Right atrium auricular region (tissue), 2 donors: ENCODE measurements at regions not wholly inside any gene's neighbourhood (a gene's known extent, or its start where the extent isn't known, plus 50 kb on each side); places are given as distances from the start of the nearest gene placed in this dataset.

Source experiments
- DNase-seq: peaks from one replicate; pipeline ENCODE4 v3.0.0-alpha.2; 2019; ENCODE audit warnings: low spot score
- H3K27ac ChIP-seq, 2 donors: fragments of 200-600 bp; sonication (generic); 1 replicate in 1 of 2; 2 replicates in 1 of 2; pipeline ENCODE4 v1.5.1; 2016 to 2019
- H3K27me3 ChIP-seq, 2 donors: fragments of 200-600 bp; sonication (generic); one replicate each; pipeline versions ENCODE4 v1.5.1 to v1.6.0; 2017 to 2019
- H3K36me3 ChIP-seq: fragments of 200-600 bp; sonication (generic); one replicate; pipeline ENCODE4 v1.5.1; 2016
- H3K4me1 ChIP-seq, 2 donors: fragments of 200-600 bp; sonication (generic); one replicate each; pipeline versions ENCODE4 v1.5.1 to v1.6.0; 2017 to 2019
- H3K4me3 ChIP-seq, 2 donors: fragments of 200-600 bp; sonication (generic); 1 replicate in 1 of 2; 2 replicates in 1 of 2; pipeline ENCODE4 v1.5.1; 2017 to 2019; ENCODE audit warnings: mild to moderate bottlenecking in 1 of 2, moderate library complexity in 1 of 2
- H3K9me3 ChIP-seq, 2 donors: fragments of 200-600 bp; sonication (generic); one replicate each; pipeline ENCODE4 v1.5.1; 2019
- CTCF ChIP-seq, 2 donors: fragments of 200-600 bp; sonication (generic); IDR thresholded peaks; one replicate each; pipeline ENCODE4 v1.5.1; 2019; ENCODE audit warnings: antibody characterized with exemption in 2 of 2

DNA sequence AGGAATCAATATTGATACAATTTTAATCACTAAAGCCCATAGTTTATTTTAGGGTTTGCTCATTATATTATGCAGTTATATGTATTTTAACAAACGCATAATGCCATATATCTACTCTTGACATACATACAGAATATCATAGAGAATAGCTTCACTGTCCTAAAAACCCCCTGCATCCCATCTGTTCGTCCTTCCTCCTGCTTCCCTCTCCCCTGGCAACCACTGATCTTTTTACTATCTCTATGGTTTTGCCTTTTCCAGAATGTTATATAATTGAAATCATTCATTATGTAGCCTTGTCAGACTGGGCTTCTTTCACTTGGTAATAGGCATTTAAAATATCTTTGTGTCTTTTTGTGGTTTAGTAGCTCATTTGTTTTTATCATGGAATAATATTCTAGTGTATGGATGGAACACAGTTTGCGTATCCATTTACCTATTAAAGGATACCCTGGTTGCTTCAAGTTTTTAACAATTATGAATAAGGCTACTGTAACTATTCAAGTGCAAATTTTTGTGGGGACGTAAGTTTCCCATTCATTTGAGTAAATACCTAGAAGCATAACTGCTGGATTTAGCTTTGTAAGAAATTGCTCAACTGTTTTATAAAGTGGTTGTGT is 801.6 kb upstream of the GCFC2 start:
- Histone ChIP-seq H3K9me3 (no peaks in the 10 kb centered on the region), H3K27ac (no peak overlapping the region), H3K4me3 (no peak overlapping the region), H3K27me3 (no peaks in the 10 kb centered on the region), H3K36me3 (no peaks in the 10 kb centered on the region), H3K4me1 (no peaks in the 10 kb centered on the region)
- TF ChIP-seq CTCF (IDR thresholded peaks at IDR 0.05) = no peak
- DNase-seq = no peak

DNA sequence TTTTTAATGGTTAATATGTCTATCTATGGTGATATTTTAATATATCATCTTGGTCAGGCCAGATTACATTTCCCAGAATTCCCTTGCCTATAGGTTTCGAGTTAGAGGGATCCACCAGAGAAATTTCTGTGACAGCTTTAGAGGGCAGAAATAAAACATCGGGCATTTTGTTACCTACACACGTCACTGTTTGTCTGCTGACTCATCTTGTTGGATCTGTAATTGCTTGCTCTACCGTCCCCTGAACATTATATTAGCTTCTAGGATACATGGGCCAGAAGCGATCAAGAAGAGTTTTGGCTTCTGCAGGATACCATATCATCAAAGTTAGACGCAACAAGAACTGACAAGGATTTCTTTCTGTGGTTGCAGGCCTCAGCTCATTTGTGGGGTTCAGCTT is 795.8 kb upstream of the GCFC2 start:
- Histone ChIP-seq H3K4me3 (no peak overlapping the region), H3K4me1 (no peaks in the 10 kb centered on the region), H3K27ac (no peak overlapping the region), H3K36me3 (no peaks in the 10 kb centered on the region), H3K9me3 (no peaks in the 10 kb centered on the region), H3K27me3 (no peaks in the 10 kb centered on the region)
- no peak for TF ChIP-seq CTCF (IDR thresholded peaks at IDR 0.05)
- no peak for DNase-seq

GRCh38 chr2:76501641-76502040 is 790.9 kb upstream of the GCFC2 start:
- DNase-seq = no peak

GRCh38 chr2:76498360-76498759 is 787.6 kb upstream of the GCFC2 start:
- Histone ChIP-seq H3K27ac (no peak overlapping the region), H3K4me1 (no peaks in the 10 kb centered on the region), H3K4me3 (no peak overlapping the region), H3K36me3 (no peaks in the 10 kb centered on the region), H3K27me3 (no peaks in the 10 kb centered on the region), H3K9me3 (no peaks in the 10 kb centered on the region)
- no peak for TF ChIP-seq CTCF (IDR thresholded peaks at IDR 0.05)
- DNase-seq = no peak

More at GRCh38 chr2:76501641-76502040, 790.9 kb upstream of the GCFC2 start:
- Histone ChIP-seq H3K27me3 (no peaks in the 10 kb centered on the region), H3K36me3 (no peaks in the 10 kb centered on the region), H3K9me3 (no peaks in the 10 kb centered on the region), H3K4me1 (no peaks in the 10 kb centered on the region), H3K27ac (no peak overlapping the region), H3K4me3 (no peak overlapping the region)
- no peak for TF ChIP-seq CTCF (IDR thresholded peaks at IDR 0.05)

GRCh38 chr2:76491503-76491902 is 780.8 kb upstream of the GCFC2 start:
- H3K9me3 ChIP-seq = no peaks in the 10 kb centered on the region
- no peaks in the 10 kb centered on the region for H3K36me3 ChIP-seq
- H3K4me3 ChIP-seq = no peak overlapping the region
- no peaks in the 10 kb centered on the region for H3K4me1 ChIP-seq
- DNase-seq = no peak
- H3K27me3 ChIP-seq = no peaks in the 10 kb centered on the region
- no peak overlapping the region for H3K27ac ChIP-seq
- no peak for TF ChIP-seq CTCF (IDR thresholded peaks at IDR 0.05)
